HepG2 (cell line): ENCODE measurements at regions not wholly inside any gene's neighbourhood (a gene's known extent, or its start where the extent isn't known, plus 50 kb on each side); places are given as distances from the start of the nearest gene placed in this dataset.

Source experiments
- ATAC-seq: fragments of 200-7000 bp; cut with Tn5 transposase; 3 replicates; pipeline ENCODE4 v1.9.1; 2020; ENCODE audit warnings: mild to moderate bottlenecking, moderate library complexity
- BruUV-seq: library from RNA; stranded (reverse); fragments of 400-500 nt; replicated peaks from 2 replicates; lab custom pipeline; 2021; lab: Mats Ljungman, UMichigan
- CTCF ChIA-PET: fragments of 300-600 bp; formaldehyde crosslinking; extraction: SDS; loops from one replicate; lab custom pipeline; 2021; ENCODE audit warnings: low total read pairs, inconsistent platforms, low intra/inter-chr PET ratio; lab: Yijun Ruan, JAX
- POLR2A ChIA-PET: fragments of 350-600 bp; sonication (Branson Sonifier 250); formaldehyde crosslinking; loops from one replicate; lab custom pipeline; 2020; ENCODE audit warnings: antibody characterized with exemption, inconsistent platforms; lab: Yijun Ruan, JAX
- DNase-seq: peaks from one replicate; pipeline ENCODE4 v3.0.0-alpha.2; 2015; ENCODE audit warnings: low spot score
- FAIRE-seq: peaks from 3 replicates; lab custom pipeline; 2011; peaks lifted over from hg19 to GRCh38; lab: Jason Lieb, UNC
- H2AFZ ChIP-seq: one replicate; pipeline ENCODE4 v1.6.1; 2011; ENCODE audit warnings: low read length, inconsistent platforms
- H3K27ac ChIP-seq: fragments of 300-600 bp; 3 replicates; pipeline ENCODE4 v1.8.0; 2011; ENCODE audit warnings: mixed run types, mild to moderate bottlenecking, mixed read lengths, low read length, inconsistent platforms; ENCODE audit not compliant: insufficient read depth; ENCODE audit errors: extremely low read length
- H3K27me3 ChIP-seq, 2 experiments: fragments of 200-600 bp in 1 of 2; 2 replicates in 1 of 2; 3 replicates in 1 of 2; pipeline versions ENCODE4 v1.6.0 to v1.8.0; 2011; ENCODE audit warnings: low read length in 2 of 2, mild to moderate bottlenecking in 2 of 2, moderate library complexity in 2 of 2, inconsistent platforms in 1 of 2; ENCODE audit not compliant: insufficient read depth in 2 of 2, control insufficient read depth in 1 of 2
- H3K36me3 ChIP-seq, 2 experiments: fragments of 200-600 bp in 1 of 2; replicated peaks in 1 of 2; 2 replicates in 1 of 2; 3 replicates in 1 of 2; pipeline versions ENCODE4 v1.5.1 to v1.8.0; 2011; ENCODE audit warnings: low read length in 2 of 2, inconsistent platforms in 1 of 2; ENCODE audit not compliant: insufficient read depth in 2 of 2, control insufficient read depth in 1 of 2
- H3K4me1 ChIP-seq: 2 replicates; pipeline ENCODE4 v1.5.1; 2012; ENCODE audit warnings: low read length, inconsistent platforms; ENCODE audit not compliant: insufficient read depth
- H3K4me2 ChIP-seq: 2 replicates; pipeline ENCODE4 v1.6.0; 2011; ENCODE audit warnings: low read depth, low read length, inconsistent platforms
- H3K4me3 ChIP-seq, 3 experiments: fragments of 200-600 bp in 1 of 3; sonication (generic), shearing (Covaris generic) in 1 of 3; replicated peaks in 1 of 3; 2 replicates each; pipeline ENCODE4 v1.5.1; 2011 to 2016; ENCODE audit warnings: low read length in 3 of 3, inconsistent platforms in 2 of 3, low read depth in 2 of 3, mild to moderate bottlenecking in 2 of 3, control low read depth in 1 of 3, mixed read lengths in 1 of 3; ENCODE audit not compliant: insufficient read depth in 1 of 3
- H3K79me2 ChIP-seq: one replicate; pipeline ENCODE4 v1.6.1; 2011; ENCODE audit warnings: low read length, inconsistent platforms; ENCODE audit not compliant: insufficient read depth
- H3K9ac ChIP-seq: 2 replicates; pipeline ENCODE4 v1.6.0; 2011; ENCODE audit warnings: mild to moderate bottlenecking, low read depth, low read length, inconsistent platforms; ENCODE audit not compliant: insufficient read depth
- H3K9me3 ChIP-seq: 2 replicates; pipeline ENCODE4 v1.5.1; 2012; ENCODE audit warnings: mild to moderate bottlenecking, low read length
- H4K20me1 ChIP-seq: 2 replicates; pipeline ENCODE4 v1.6.0; 2011; ENCODE audit warnings: inconsistent platforms, mild to moderate bottlenecking, low read length, moderate library complexity; ENCODE audit not compliant: insufficient read depth
- ATF5 ChIP-seq: sonication (generic); formaldehyde crosslinking; IDR thresholded peaks from 2 replicates; pipeline ENCODE4 v1.4.0; 2020; ENCODE audit warnings: mild to moderate bottlenecking, low read depth, missing genetic modification reagents
- ATRX ChIP-seq: sonication (generic); formaldehyde crosslinking; IDR thresholded peaks from 2 replicates; pipeline ENCODE4 v1.4.0; 2020; ENCODE audit warnings: missing genetic modification reagents, borderline replicate concordance
- BRCA1 ChIP-seq: sonication (generic); formaldehyde crosslinking; IDR thresholded peaks from 2 replicates; pipeline ENCODE4 v1.4.0; 2020; ENCODE audit warnings: missing genetic modification reagents
- CREM ChIP-seq, 2 experiments: sonication (generic) in 1 of 2; formaldehyde crosslinking in 1 of 2; IDR thresholded peaks; 2 replicates each; pipeline versions ENCODE4 v1.4.0 to v1.6.1; 2016 to 2020; ENCODE audit warnings: antibody characterized with exemption in 1 of 2, mild to moderate bottlenecking in 1 of 2, missing genetic modification reagents in 1 of 2
- DR1 ChIP-seq: sonication (generic); formaldehyde crosslinking; IDR thresholded peaks from 2 replicates; pipeline ENCODE4 v1.8.0; 2021; ENCODE audit warnings: mild to moderate bottlenecking, missing genetic modification reagents, inconsistent platforms
- FOXO4 ChIP-seq: sonication (generic); formaldehyde crosslinking; conservative IDR thresholded peaks from 2 replicates; pipeline ENCODE4 v1.8.1; 2023; ENCODE audit warnings: missing genetic modification reagents
- GABPA ChIP-seq, 2 experiments: IDR thresholded peaks; 2 replicates each; pipeline ENCODE4 v1.6.1; 2011 to 2016; ENCODE audit warnings: low read depth in 2 of 2, low read length in 1 of 2, missing biosample characterization in 1 of 2, missing genetic modification characterization in 1 of 2
- GZF1 ChIP-seq: sonication (generic); formaldehyde crosslinking; IDR thresholded peaks from 2 replicates; pipeline ENCODE4 v1.5.1; 2020; ENCODE audit warnings: mild to moderate bottlenecking, missing genetic modification reagents
- HIC2 ChIP-seq: sonication (generic); formaldehyde crosslinking; IDR thresholded peaks from 2 replicates; pipeline ENCODE4 v1.9.0; 2022; ENCODE audit warnings: low read depth, missing genetic modification reagents
- HMGA1 ChIP-seq: sonication (generic); formaldehyde crosslinking; conservative IDR thresholded peaks from 2 replicates; pipeline ENCODE4 v1.4.0; 2020; ENCODE audit warnings: missing genetic modification reagents
- MAX ChIP-seq: IDR thresholded peaks from 2 replicates; pipeline ENCODE4 v1.6.1; 2012; ENCODE audit warnings: inconsistent platforms
- PAF1 ChIP-seq: IDR thresholded peaks from 2 replicates; pipeline ENCODE4 v1.6.1; 2016; ENCODE audit warnings: missing genetic modification reagents, missing compliant biosample characterization
- PCBP2 ChIP-seq: fragments of 200-400 bp; formaldehyde crosslinking; optimal IDR thresholded peaks from 2 replicates; pipeline ENCODE3; 2018; ENCODE audit warnings: low read length, low read depth; ENCODE audit not compliant: poor library complexity, severe bottlenecking
- PPARG ChIP-seq: conservative IDR thresholded peaks from 2 replicates; pipeline ENCODE4 v1.6.1; 2016; ENCODE audit warnings: missing biosample characterization, missing genetic modification reagents
- STAG1 ChIP-seq: sonication (generic); formaldehyde crosslinking; IDR thresholded peaks from 2 replicates; pipeline ENCODE4 v1.4.0; 2020; ENCODE audit warnings: missing genetic modification reagents
- TBP ChIP-seq: sonication (generic); formaldehyde crosslinking; IDR thresholded peaks from 2 replicates; pipeline ENCODE4 v1.5.0; 2020; ENCODE audit warnings: missing genetic modification reagents
- THAP8 ChIP-seq: sonication (generic); formaldehyde crosslinking; IDR thresholded peaks from 2 replicates; pipeline ENCODE4 v1.5.1; 2020; ENCODE audit warnings: missing genetic modification reagents, mild to moderate bottlenecking, borderline replicate concordance
- ZFP62 ChIP-seq: sonication (generic); formaldehyde crosslinking; IDR thresholded peaks from 2 replicates; pipeline ENCODE4 v1.4.0; 2020; ENCODE audit warnings: missing genetic modification reagents
- ZNF510 ChIP-seq: sonication (generic); formaldehyde crosslinking; IDR thresholded peaks from 2 replicates; pipeline ENCODE4 v1.4.0; 2020; ENCODE audit warnings: low read depth, mild to moderate bottlenecking, missing genetic modification reagents
- WGBS: methylation state at CpG from one replicate; pipeline ENCODE4 v1.1.6; 2017; ENCODE audit warnings: low lambda C conversion rate; 5-methylcytosine and 5-hydroxymethylcytosine counted together
- in situ Hi-C: cut with HindIII; loops from 2 replicates; pipeline ENCODE4 v1.10.0; 2017; ENCODE audit warnings: low pct_unique_long_range_greater_than_20kb; ENCODE audit not compliant: extremely low pct_ligation_motif_present
- intact Hi-C: fragments of 100-400 bp; cut with micrococcal nuclease; formaldehyde crosslinking; loops from one replicate; pipeline ENCODE4 v1.10.0; 2022; ENCODE audit not compliant: unreplicated experiment

- ATAC-seq = no peak
- in situ Hi-C loops = no loop called here
- no peaks in the 10 kb centered on the region; the same call in 1 of the 2 replicates for H4K20me1 ChIP-seq
- no peak overlapping the region for H3K4me2 ChIP-seq
- H3K9ac ChIP-seq = no peak overlapping the region
- 0% methylated on average over 1 of the region's 1 CpG for WGBS
- POLR2A ChIA-PET = no interaction called here
- CTCF ChIA-PET = no interaction called here
- H3K4me1 ChIP-seq = no peaks in the 10 kb centered on the region
- H2AFZ ChIP-seq = no peak overlapping the region
- no peak overlapping the region for H3K27ac ChIP-seq
- H3K79me2 ChIP-seq = no peaks in the 10 kb centered on the region
- TF ChIP-seq FOXO4 (CRISPR knock-in tag) (no peak), TBP (CRISPR knock-in tag) (no peak), HIC2 (no peak), BRCA1 (CRISPR knock-in tag) (no peak), STAG1 (no peak), GABPA (IDR thresholded peaks at IDR 0.05; ENCODE audit: low read depth, low read length) (no peak), GABPA (CRISPR knock-in tag; IDR thresholded peaks at IDR 0.05; ENCODE audit: low read depth) (no peak), MAX (no peak), DR1 (CRISPR knock-in tag) (no peak), THAP8 (CRISPR knock-in tag) (no peak), PPARG (no peak), GZF1 (CRISPR knock-in tag) (no peak), ZFP62 (CRISPR knock-in tag) (no peak), PCBP2 (no peak), ATRX (CRISPR knock-in tag) (no peak), PAF1 (no peak), HMGA1 (CRISPR knock-in tag) (no peak), ATF5 (CRISPR knock-in tag) (no peak), CREM (IDR thresholded peaks at IDR 0.05) (no peak), CREM (CRISPR knock-in tag; IDR thresholded peaks at IDR 0.05) (no peak), ZNF510 (CRISPR knock-in tag) (no peak)
- TF ChIP-seq, all 625 proteins: peak for 0
- no peak for FAIRE-seq
- no TSS peak for BruUV-seq
- DNase-seq = no peak
- Histone ChIP-seq H3K36me3 (no peaks in the 10 kb centered on the region), H3K4me3 (no peak overlapping the region), H3K9me3 (no peaks in the 10 kb centered on the region), H3K27me3 (no peaks in the 10 kb centered on the region)
- intact Hi-C loops = no loop called here
These were observed 592.8 kb upstream of the GRM3 start for GRCh38 chr7:86050918-86051317.
